Jurkat, Clone E6-1 (cell line): ENCODE measurements at regions not wholly inside any gene's neighbourhood (a gene's known extent, or its start where the extent isn't known, plus 50 kb on each side); places are given as distances from the start of the nearest gene placed in this dataset.

Experiments used
- DNase-seq: peaks from one replicate; pipeline ENCODE4 v3.0.0-alpha.2; 2011; ENCODE audit warnings: low read depth, low spot score
- H3K4me3 ChIP-seq: 2 replicates; pipeline ENCODE4 v1.5.1; 2011; ENCODE audit warnings: mild to moderate bottlenecking, low read length, control low read depth, moderate library complexity

- DNase-seq, result no peak
- H3K4me3 ChIP-seq, result no peak overlapping the region
Observed at GRCh38 chr21:23789864-23790263, 1817.4 kb downstream of the MRPL39 start.

- no peak for DNase-seq
- no peak overlapping the region for H3K4me3 ChIP-seq
Observed at GRCh38 chr21:23780326-23780725, 1827.0 kb downstream of the MRPL39 start.

GRCh38 chr21:23743821-23744220 is 1863.5 kb downstream of the MRPL39 start:
- H3K4me3 ChIP-seq, result no peak overlapping the region
- DNase-seq, result no peak

DNA sequence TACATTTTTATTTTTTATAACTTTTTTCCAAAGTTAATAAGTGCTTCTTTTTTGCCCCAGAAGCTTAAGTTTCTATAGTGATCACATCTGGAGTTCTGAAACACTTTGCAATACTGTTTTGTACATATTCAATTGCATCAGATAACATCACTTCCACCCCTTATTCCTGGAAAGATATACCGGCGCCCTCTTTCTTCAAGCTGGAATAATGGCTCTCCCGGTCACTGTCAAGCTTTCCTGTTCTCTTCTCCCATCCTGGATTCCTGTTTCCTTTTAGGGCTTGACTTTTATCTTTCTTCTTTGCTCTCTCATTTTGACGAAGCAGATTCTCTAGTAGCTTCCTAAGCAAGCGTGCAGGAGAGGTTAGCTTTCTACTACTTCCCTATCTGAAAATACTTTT is 1866.8 kb downstream of the MRPL39 start:
- H3K4me3 ChIP-seq, result no peak overlapping the region
- DNase-seq, result no peak

- H3K4me3 ChIP-seq, result no peak overlapping the region
- no peak for DNase-seq
Observed at GRCh38 chr21:23732776-23733175, 1874.5 kb downstream of the MRPL39 start.

- H3K4me3 ChIP-seq, result no peak overlapping the region
Observed at GRCh38 chr21:23729331-23729730, 1878.0 kb downstream of the MRPL39 start.

GRCh38 chr21:23725576-23725975 is 1881.7 kb downstream of the MRPL39 start:
- no peak overlapping the region for H3K4me3 ChIP-seq
- DNase-seq, result peak; percentile 8

More at GRCh38 chr21:23729331-23729730, 1878.0 kb downstream of the MRPL39 start:
- no peak for DNase-seq

DNA sequence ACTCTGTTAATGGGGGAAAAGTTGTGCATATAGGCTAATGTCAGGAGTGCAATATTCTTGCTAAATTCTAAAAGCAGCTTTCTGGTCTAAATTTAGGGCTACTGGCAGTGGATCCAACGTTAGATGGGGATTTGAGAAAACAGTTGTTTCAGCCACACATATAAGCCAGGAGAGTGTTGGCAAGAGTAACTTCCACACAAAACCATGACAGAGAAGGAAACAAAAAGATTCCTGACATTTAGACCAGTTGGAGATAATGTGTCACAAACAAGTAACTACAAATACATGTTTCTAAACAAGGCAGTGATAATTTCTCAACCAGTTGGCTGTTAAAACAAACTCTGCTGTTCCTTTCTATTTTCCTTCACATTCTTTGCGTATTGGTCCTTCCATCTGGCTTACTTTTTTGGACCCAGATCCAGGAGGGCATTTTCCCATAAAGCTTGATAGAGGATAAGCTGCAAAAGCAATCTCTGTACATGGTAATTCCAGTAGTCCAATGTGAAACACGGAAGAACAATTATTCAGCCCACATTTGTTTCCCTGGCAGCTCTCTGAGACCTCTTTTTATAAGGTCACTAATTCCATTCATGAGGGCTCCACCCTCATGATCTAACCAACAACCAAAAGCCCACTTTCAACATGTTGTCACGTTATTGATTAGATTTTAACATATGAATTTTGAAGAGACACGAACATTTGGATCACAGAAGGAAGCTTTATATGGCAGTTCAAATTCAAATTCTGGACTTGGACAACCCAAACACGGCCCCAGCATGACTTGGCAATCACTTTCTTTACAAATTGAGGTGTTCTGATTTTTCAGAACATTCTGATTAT is 1888.6 kb downstream of the MRPL39 start:
- DNase-seq, result no peak
- H3K4me3 ChIP-seq, result no peak overlapping the region

DNA sequence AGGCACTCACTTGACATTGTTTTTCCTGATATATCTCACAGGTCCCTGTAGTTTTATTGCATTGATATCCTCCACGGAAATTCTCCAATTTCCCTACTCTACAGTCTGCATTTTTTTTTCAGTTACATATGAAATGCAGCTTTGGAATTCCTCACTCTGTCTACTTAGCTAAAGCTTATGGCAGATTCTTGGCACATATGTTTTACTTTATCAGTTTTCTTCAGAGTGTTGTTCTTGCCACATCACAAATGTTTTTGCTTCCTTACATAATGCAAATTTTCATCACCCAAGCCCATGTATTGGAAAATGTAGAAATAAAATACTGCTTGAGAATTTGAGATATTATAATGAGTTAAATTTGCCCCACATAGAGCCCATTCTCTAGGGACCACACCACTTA is 1895.1 kb downstream of the MRPL39 start:
- no peak overlapping the region for H3K4me3 ChIP-seq
- DNase-seq, result no peak

DNA sequence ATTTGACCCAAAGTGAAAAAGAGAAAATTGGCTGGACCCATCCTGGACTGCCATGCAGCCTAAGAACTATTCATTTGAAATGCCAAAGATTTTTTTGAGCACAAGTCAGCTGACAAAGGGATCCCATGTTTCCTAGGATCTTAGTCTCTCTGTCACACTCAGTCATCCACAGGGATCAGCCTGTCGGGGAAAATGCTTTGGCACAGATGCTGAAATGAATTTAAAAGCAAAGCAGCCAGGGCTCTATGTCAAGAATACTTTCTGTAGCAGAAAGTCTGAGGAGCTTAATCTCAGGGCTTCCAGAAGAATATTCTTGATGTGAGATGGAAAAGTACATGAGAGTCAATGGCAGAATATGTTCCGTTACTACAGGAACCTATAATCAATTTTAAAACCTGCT is 1900.8 kb downstream of the MRPL39 start:
- DNase-seq, result no peak

GRCh38 chr21:23699402-23699801 is 1907.9 kb downstream of the MRPL39 start:
- DNase-seq, result no peak
- no peak overlapping the region for H3K4me3 ChIP-seq

More for the DNA sequence above, 1900.8 kb downstream of the MRPL39 start:
- H3K4me3 ChIP-seq, result no peak overlapping the region

- no peak overlapping the region for H3K4me3 ChIP-seq
- no peak for DNase-seq
Observed at GRCh38 chr21:23698619-23699018, 1908.7 kb downstream of the MRPL39 start.

- no peak overlapping the region for H3K4me3 ChIP-seq
- DNase-seq, result no peak
Observed at GRCh38 chr21:23695443-23695842, 1911.8 kb downstream of the MRPL39 start.

DNA sequence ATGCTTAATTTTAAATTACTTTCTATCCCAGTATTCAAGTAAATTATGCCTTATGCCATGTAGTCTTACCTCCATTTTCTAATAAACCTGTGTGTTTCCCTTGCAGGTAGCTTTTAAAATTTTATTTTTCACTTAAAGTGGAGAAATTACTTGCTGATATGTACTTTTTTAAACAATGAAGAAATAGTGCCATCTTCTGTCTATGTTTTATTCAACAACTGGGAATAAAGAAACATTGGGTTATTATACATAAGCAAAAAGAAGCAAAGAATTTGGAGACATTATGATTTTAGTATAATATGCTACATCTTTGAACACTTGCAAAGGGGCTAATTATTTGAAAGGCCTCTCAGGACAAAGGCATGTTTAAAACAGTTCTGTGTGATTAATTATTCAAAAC is 1912.9 kb downstream of the MRPL39 start:
- DNase-seq, result no peak
- no peak overlapping the region for H3K4me3 ChIP-seq

GRCh38 chr21:23690316-23690715 is 1917.0 kb downstream of the MRPL39 start:
- DNase-seq, result no peak
- no peak overlapping the region for H3K4me3 ChIP-seq

DNA sequence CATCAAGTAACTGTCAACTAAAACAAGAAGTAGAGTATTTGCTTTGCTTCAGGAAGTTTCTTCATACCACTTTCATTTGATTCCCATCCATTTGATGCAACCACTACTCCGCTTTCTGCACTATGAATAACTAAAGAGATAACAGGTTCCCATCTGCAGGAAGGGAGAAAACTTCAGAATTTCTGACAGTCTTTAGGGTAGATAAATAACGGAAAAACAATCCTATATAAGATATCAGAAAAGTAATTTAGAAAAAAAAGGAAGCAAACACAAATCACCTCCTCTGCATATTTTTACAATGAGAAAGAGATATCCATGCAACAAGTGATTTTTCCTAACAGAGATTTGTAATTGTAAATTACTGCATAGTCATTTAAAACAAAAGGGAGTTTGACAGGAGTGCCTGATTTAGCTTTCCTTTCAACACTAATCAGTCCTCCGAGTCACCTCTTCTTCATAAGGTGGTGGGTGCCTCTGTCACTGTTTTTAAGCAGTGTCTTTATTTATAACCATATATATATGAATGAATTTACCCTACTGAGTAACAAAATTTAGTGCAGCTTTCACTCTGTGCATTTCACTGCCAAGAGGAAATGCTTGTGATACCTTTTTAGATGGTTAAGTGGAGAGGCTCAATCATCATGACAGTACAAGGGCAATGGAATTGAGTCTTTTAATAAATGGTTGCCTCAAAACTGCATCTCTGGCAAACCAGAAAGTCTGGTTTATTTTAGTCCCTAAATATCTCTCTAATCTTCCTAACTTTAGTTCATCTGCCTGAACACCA is 1920.4 kb downstream of the MRPL39 start:
- no peak overlapping the region for H3K4me3 ChIP-seq
- no peak for DNase-seq

GRCh38 chr21:23684431-23684830 is 1922.8 kb downstream of the MRPL39 start:
- no peak overlapping the region for H3K4me3 ChIP-seq
- no peak for DNase-seq

DNA sequence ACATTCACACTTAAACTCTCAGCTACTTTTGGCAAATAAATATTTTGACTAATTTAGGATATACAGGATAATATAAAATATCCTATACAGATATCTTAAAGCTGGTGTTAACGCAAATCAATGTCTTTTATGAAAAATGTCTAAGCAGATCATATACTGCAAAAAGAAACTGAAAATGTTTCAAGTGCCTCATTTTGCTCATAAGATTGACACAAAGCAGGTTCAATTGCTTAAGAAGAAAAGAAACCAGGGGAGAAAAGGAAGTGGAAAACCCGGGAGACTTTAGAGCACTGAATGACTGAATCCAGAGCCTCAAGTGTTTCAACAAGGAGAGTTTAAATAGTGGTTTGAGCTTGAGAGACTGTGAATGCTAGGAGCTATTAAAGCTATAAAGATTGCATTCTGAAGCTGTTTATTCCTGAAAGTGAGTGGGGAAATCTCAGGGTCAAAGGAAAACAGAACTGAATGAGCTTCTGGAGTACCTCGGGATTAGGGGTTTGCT is 1943.0 kb downstream of the MRPL39 start:
- H3K4me3 ChIP-seq, result no peak overlapping the region
- DNase-seq, result no peak

DNA sequence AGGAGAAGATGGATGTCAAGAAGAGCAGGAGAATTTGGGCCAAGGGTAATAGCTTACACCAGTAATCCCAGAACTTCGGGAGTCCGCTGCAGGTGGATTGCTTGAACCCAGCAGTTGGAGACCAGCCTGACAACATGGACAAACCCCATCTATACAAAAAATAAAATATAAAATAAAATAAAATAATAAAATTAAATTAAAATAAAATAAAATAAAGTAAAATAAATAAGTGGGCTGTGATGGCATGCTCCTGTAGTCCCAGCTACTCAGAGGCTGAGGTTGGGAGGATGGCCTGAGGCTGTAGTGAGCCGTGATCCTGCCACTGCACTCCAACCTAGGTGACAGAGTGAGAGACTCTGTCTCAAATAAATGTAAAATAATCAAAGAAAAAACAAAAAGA is 1946.7 kb downstream of the MRPL39 start:
- H3K4me3 ChIP-seq, result no peak overlapping the region
- no peak for DNase-seq

GRCh38 chr21:23644768-23645167 is 1962.5 kb downstream of the MRPL39 start:
- H3K4me3 ChIP-seq, result no peak overlapping the region
- no peak for DNase-seq
